ENCODE measurements at regions not wholly inside any gene's neighbourhood (a gene's known extent, or its start where the extent isn't known, plus 50 kb on each side); places are given as distances from the start of the nearest gene placed in this dataset.
"Not testable (repeated sequence)": the region's sequence is repeated elsewhere in the genome, so short reads cannot be mapped to it uniquely, and the experiment has no call there.

- Histone ChIP-seq H3K4me3 (ENCODE audit: low read depth, low read length) (no peak overlapping the region), H3K27me3 (replicated peaks) (no peaks in the 10 kb centered on the region), H3K27ac (no peak overlapping the region), H3K36me3 (replicated peaks) (peaks cover 2% of the 10 kb centered on the region)
- TF ChIP-seq CTCF (IDR thresholded peaks at IDR 0.05; ENCODE audit: low read depth, low read length, missing control alignments): no peak
- in situ Hi-C loops (cut with HindIII; ENCODE audit: low pct_ligation_motif_present, low sequenced_read_pairs): no loop called here
- DNase-seq: no peak
Measured at GRCh38 chr14:35174342-35174741, 52.0 kb downstream of the PRORP start.

- in situ Hi-C loops (cut with HindIII; ENCODE audit: low pct_ligation_motif_present, low sequenced_read_pairs): no loop called here
- no peak for DNase-seq
- TF ChIP-seq CTCF (IDR thresholded peaks at IDR 0.05; ENCODE audit: low read depth, low read length, missing control alignments): no peak
- Histone ChIP-seq H3K4me3 (ENCODE audit: low read depth, low read length) (no peak overlapping the region), H3K27me3 (replicated peaks) (no peaks in the 10 kb centered on the region), H3K36me3 (replicated peaks) (no peaks in the 10 kb centered on the region), H3K27ac (no peak overlapping the region)
Measured at GRCh38 chr14:35180179-35180578, 57.8 kb downstream of the PRORP start.

- H3K36me3 ChIP-seq (replicated peaks); H3K27me3 ChIP-seq (replicated peaks); DNase-seq; H3K4me3 ChIP-seq (ENCODE audit: low read depth, low read length); H3K27ac ChIP-seq; in situ Hi-C loops (cut with HindIII; ENCODE audit: low pct_ligation_motif_present, low sequenced_read_pairs): not testable (repeated sequence)
Measured at GRCh38 chr14:35184891-35185290, 62.5 kb downstream of the PRORP start.

GRCh38 chr14:35189422-35189821 lies 67.1 kb downstream of the PRORP start:
- in situ Hi-C loops (cut with HindIII; ENCODE audit: low pct_ligation_motif_present, low sequenced_read_pairs): no loop called here
- no peaks in the 10 kb centered on the region for H3K27me3 ChIP-seq (replicated peaks)
- no peak overlapping the region for H3K27ac ChIP-seq
- no peak for DNase-seq
- H3K36me3 ChIP-seq (replicated peaks): peaks cover 8% of the 10 kb centered on the region
- TF ChIP-seq CTCF (IDR thresholded peaks at IDR 0.05; ENCODE audit: low read depth, low read length, missing control alignments): no peak
- no peak overlapping the region for H3K4me3 ChIP-seq (ENCODE audit: low read depth, low read length)

GRCh38 chr14:35193161-35193560 lies 70.8 kb downstream of the PRORP start:
- in situ Hi-C loops (cut with HindIII; ENCODE audit: low pct_ligation_motif_present, low sequenced_read_pairs): no loop called here
- H3K36me3 ChIP-seq (replicated peaks): peaks cover 8% of the 10 kb centered on the region
- no peaks in the 10 kb centered on the region for H3K27me3 ChIP-seq (replicated peaks)
- no peak overlapping the region for H3K27ac ChIP-seq
- no peak for TF ChIP-seq CTCF (IDR thresholded peaks at IDR 0.05; ENCODE audit: low read depth, low read length, missing control alignments)
- no peak overlapping the region for H3K4me3 ChIP-seq (ENCODE audit: low read depth, low read length)
- DNase-seq: no peak

GRCh38 chr14:35194183-35194582 lies 71.8 kb downstream of the PRORP start:
- in situ Hi-C loops (cut with HindIII; ENCODE audit: low pct_ligation_motif_present, low sequenced_read_pairs): not testable (repeated sequence)

GRCh38 chr14:35196571-35196970 lies 74.2 kb downstream of the PRORP start:
- no peak for TF ChIP-seq CTCF (IDR thresholded peaks at IDR 0.05; ENCODE audit: low read depth, low read length, missing control alignments)
- no peak overlapping the region for H3K4me3 ChIP-seq (ENCODE audit: low read depth, low read length)
- no peak for DNase-seq
- H3K36me3 ChIP-seq (replicated peaks): peaks cover 5% of the 10 kb centered on the region
- in situ Hi-C loops (cut with HindIII; ENCODE audit: low pct_ligation_motif_present, low sequenced_read_pairs): no loop called here
- H3K27ac ChIP-seq: peak overlapping the region; percentile 71
- H3K27me3 ChIP-seq (replicated peaks): no peaks in the 10 kb centered on the region

More at GRCh38 chr14:35194183-35194582, 71.8 kb downstream of the PRORP start:
- not testable (repeated sequence) for H3K27ac ChIP-seq; H3K36me3 ChIP-seq (replicated peaks); H3K4me3 ChIP-seq (ENCODE audit: low read depth, low read length); DNase-seq; H3K27me3 ChIP-seq (replicated peaks)

Measured in brain microvascular endothelial cell (primary cell).